Neural progenitor cell (in vitro differentiated cells): ENCODE measurements at regions not wholly inside any gene's neighbourhood (a gene's known extent, or its start where the extent isn't known, plus 50 kb on each side); places are given as distances from the start of the nearest gene placed in this dataset.

Experiments used
- DNase-seq: peaks from one replicate; pipeline ENCODE4 v3.0.0-alpha.2; 2016; ENCODE audit warnings: low spot score
- H2AFZ ChIP-seq: fragments of 200-600 bp; sonication (generic); replicated peaks from 2 replicates; pipeline ENCODE4 v1.6.1; 2016; ENCODE audit warnings: antibody characterized with exemption
- H3F3A ChIP-seq: fragments of 200-600 bp; sonication (generic); 2 replicates; pipeline ENCODE4 v1.6.1; 2016; ENCODE audit warnings: antibody characterized with exemption, low read depth
- H3K27ac ChIP-seq: fragments of 200-600 bp; sonication (generic); 2 replicates; pipeline ENCODE4 v1.5.1; 2016; ENCODE audit warnings: mild to moderate bottlenecking
- H3K27me3 ChIP-seq: fragments of 200-600 bp; sonication (generic); 2 replicates; pipeline ENCODE4 v1.6.1; 2016; ENCODE audit warnings: mild to moderate bottlenecking, moderate library complexity
- H3K36me3 ChIP-seq: fragments of 200-600 bp; sonication (generic); 2 replicates; pipeline ENCODE4 v1.5.1; 2016
- H3K4me1 ChIP-seq: fragments of 200-600 bp; sonication (generic); 2 replicates; pipeline ENCODE4 v1.6.1; 2016; ENCODE audit warnings: mixed run types
- H3K4me2 ChIP-seq: fragments of 200-600 bp; sonication (generic); 2 replicates; pipeline ENCODE4 v1.6.1; 2016
- H3K4me3 ChIP-seq: fragments of 200-600 bp; sonication (generic); 2 replicates; pipeline ENCODE4 v1.5.1; 2016
- H3K79me2 ChIP-seq: fragments of 200-600 bp; sonication (generic); 2 replicates; pipeline ENCODE4 v1.6.1; 2016; ENCODE audit warnings: low read depth
- H3K9ac ChIP-seq: fragments of 200-600 bp; sonication (generic); 2 replicates; pipeline ENCODE4 v1.6.1; 2016
- H3K9me3 ChIP-seq: fragments of 200-600 bp; sonication (generic); 2 replicates; pipeline ENCODE4 v1.5.1; 2016; ENCODE audit warnings: low read depth
- H4K20me1 ChIP-seq: fragments of 200-600 bp; sonication (generic); 2 replicates; pipeline ENCODE4 v1.6.1; 2016; ENCODE audit warnings: low read depth
- H3K27ac Mint-ChIP-seq: 3 replicates; pipeline ENCODE4 v1.8.0; 2021; ENCODE audit warnings: mixed read lengths
- H3K27me3 Mint-ChIP-seq: 2 replicates; pipeline ENCODE4 v1.8.0; 2022; ENCODE audit warnings: low read depth, mild to moderate bottlenecking, inconsistent platforms, moderate library complexity, mixed read lengths; ENCODE audit not compliant: insufficient read depth
- H3K36me3 Mint-ChIP-seq: 3 replicates; pipeline ENCODE4 v1.8.0; 2021; ENCODE audit warnings: mixed read lengths
- H3K4me1 Mint-ChIP-seq: 3 replicates; pipeline ENCODE4 v1.8.0; 2021; ENCODE audit warnings: mixed read lengths
- H3K4me3 Mint-ChIP-seq: 3 replicates; pipeline ENCODE4 v1.8.0; 2021; ENCODE audit warnings: mild to moderate bottlenecking, moderate library complexity, mixed read lengths
- H3K9me3 Mint-ChIP-seq: 3 replicates; pipeline ENCODE4 v1.8.0; 2020; ENCODE audit warnings: mixed read lengths
- CTCF ChIP-seq: fragments of 200-600 bp; sonication (generic); IDR thresholded peaks from 2 replicates; pipeline ENCODE4 v1.5.1; 2017; ENCODE audit warnings: antibody characterized with exemption, mild to moderate bottlenecking
- EZH2 ChIP-seq: fragments of 200-600 bp; sonication (generic); IDR thresholded peaks from 2 replicates; pipeline ENCODE4 v1.6.1; 2017; ENCODE audit warnings: antibody characterized with exemption, mild to moderate bottlenecking, moderate library complexity
- EZH2phosphoT487 ChIP-seq: fragments of 200-600 bp; sonication (generic); IDR thresholded peaks from 2 replicates; pipeline ENCODE4 v1.6.1; 2017; ENCODE audit warnings: antibody characterized with exemption

DNA sequence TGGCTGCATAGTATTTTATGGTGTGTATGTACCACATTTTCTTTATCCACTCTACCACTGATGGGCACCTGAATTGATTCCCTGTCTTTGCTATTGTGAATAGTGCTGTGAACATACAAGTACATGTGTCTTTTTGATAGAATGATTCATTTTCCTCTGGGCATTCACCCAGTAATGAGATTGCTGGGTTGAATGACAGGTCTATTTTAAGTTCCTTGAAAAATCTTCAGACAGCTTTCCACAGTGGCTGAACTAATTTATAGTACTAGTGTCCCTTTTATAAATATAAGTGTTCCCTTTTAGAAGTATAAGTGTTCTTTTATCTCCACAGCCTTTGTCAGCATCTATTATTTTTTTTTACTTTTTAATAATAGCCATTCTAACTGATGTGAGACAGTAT is 303.9 kb upstream of the EPHA4 start:
- Histone ChIP-seq H2AFZ (no peak overlapping the region), H3F3A (no peaks in the 10 kb centered on the region), H3K4me3 (no peak overlapping the region), H3K79me2 (no peaks in the 10 kb centered on the region), H3K9ac (no peak overlapping the region), H3K4me1 (no peaks in the 10 kb centered on the region), H3K36me3 (no peaks in the 10 kb centered on the region), H3K9me3 (no peaks in the 10 kb centered on the region), H4K20me1 (no peaks in the 10 kb centered on the region), H3K27me3 (no peaks in the 10 kb centered on the region), H3K27ac (no peak overlapping the region), H3K4me2 (no peak overlapping the region)
- no peak overlapping the region for H3K27ac Mint-ChIP-seq
- H3K27me3 Mint-ChIP-seq: no peaks in the 10 kb centered on the region
- no peak for DNase-seq
- H3K36me3 Mint-ChIP-seq: peaks cover 2% of the 10 kb centered on the region
- no peak overlapping the region for H3K4me3 Mint-ChIP-seq
- H3K4me1 Mint-ChIP-seq: no peaks in the 10 kb centered on the region
- peaks cover 9% of the 10 kb centered on the region for H3K9me3 Mint-ChIP-seq
- TF ChIP-seq EZH2phosphoT487 (no peak), EZH2 (no peak)

DNA sequence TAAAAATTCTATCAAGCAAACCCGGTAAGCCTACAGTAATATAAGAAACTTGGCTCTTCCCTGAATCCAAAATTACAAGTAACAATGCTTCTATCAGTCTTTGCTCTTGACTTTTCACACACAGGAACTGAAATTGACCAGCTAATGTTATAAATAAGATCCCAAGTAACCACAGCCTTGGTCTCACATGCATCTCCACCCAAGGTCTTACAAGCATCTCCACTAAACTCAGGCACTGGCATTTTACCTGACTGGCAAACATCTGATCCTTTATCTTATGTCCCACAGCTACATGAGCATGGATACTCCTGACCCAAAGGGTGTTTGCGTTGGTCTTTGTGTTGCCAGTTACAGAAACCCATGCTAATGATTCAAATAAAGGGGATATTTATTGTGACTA is 302.3 kb upstream of the EPHA4 start:
- Histone ChIP-seq H3K4me3 (no peak overlapping the region), H2AFZ (no peak overlapping the region), H3F3A (no peaks in the 10 kb centered on the region), H3K4me2 (no peak overlapping the region), H3K9me3 (no peaks in the 10 kb centered on the region), H3K9ac (no peak overlapping the region), H3K27ac (no peak overlapping the region), H4K20me1 (no peaks in the 10 kb centered on the region), H3K36me3 (no peaks in the 10 kb centered on the region), H3K27me3 (no peaks in the 10 kb centered on the region), H3K79me2 (no peaks in the 10 kb centered on the region), H3K4me1 (no peaks in the 10 kb centered on the region)
- no peak for TF ChIP-seq EZH2
- TF ChIP-seq CTCF: no peak
- no peak for TF ChIP-seq EZH2phosphoT487
- Mint-ChIP-seq H3K4me1 (no peaks in the 10 kb centered on the region), H3K27me3 (no peaks in the 10 kb centered on the region), H3K4me3 (no peak overlapping the region), H3K27ac (no peak overlapping the region), H3K36me3 (peaks cover 3% of the 10 kb centered on the region), H3K9me3 (peaks cover 18% of the 10 kb centered on the region)
- no peak for DNase-seq

DNA sequence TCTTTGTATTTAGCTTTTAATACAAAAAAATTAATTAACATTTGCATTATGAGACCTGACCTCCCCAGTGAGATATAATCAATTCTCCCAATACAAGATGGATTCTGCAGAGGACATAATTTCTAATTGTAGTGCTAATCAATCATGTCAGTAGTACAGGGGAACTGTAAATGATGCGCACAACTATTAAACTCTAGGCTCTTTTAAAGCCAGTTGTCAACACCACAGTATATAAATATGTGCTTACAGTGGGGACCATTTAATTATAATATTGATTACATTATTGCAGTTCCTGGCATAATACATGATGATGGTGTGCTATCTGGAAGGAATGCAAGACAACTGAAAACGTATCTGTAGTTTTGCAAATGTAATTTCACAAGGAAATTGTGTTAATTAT is 285.6 kb upstream of the EPHA4 start:
- no peak overlapping the region for H3K27ac Mint-ChIP-seq
- H3K9ac ChIP-seq: no peak overlapping the region
- H3K4me2 ChIP-seq: no peak overlapping the region
- H3K27ac ChIP-seq: no peak overlapping the region
- no peak for DNase-seq
- no peaks in the 10 kb centered on the region for H3F3A ChIP-seq
- TF ChIP-seq CTCF: no peak
- TF ChIP-seq EZH2: no peak
- no peak for TF ChIP-seq EZH2phosphoT487
- H3K36me3 Mint-ChIP-seq: no peaks in the 10 kb centered on the region
- no peaks in the 10 kb centered on the region for H3K79me2 ChIP-seq
- no peak overlapping the region for H3K4me3 ChIP-seq
- H3K27me3 Mint-ChIP-seq: no peaks in the 10 kb centered on the region
- H3K4me1 ChIP-seq: peaks cover 3% of the 10 kb centered on the region
- H3K36me3 ChIP-seq: no peaks in the 10 kb centered on the region
- no peak overlapping the region for H3K4me3 Mint-ChIP-seq
- no peak overlapping the region for H2AFZ ChIP-seq
- no peaks in the 10 kb centered on the region for H3K4me1 Mint-ChIP-seq
- H4K20me1 ChIP-seq: no peaks in the 10 kb centered on the region
- H3K9me3 ChIP-seq: no peaks in the 10 kb centered on the region
- H3K9me3 Mint-ChIP-seq: peaks cover 3% of the 10 kb centered on the region
- no peaks in the 10 kb centered on the region for H3K27me3 ChIP-seq

GRCh38 chr2:221853297-221853696 is 281.2 kb upstream of the EPHA4 start:
- no peak overlapping the region for H3K27ac ChIP-seq

More at GRCh38 chr2:221853297-221853696, 281.2 kb upstream of the EPHA4 start:
- H3K9ac ChIP-seq: no peak overlapping the region
- no peaks in the 10 kb centered on the region for H3K79me2 ChIP-seq
- no peak overlapping the region for H3K4me3 Mint-ChIP-seq
- H3K9me3 ChIP-seq: no peaks in the 10 kb centered on the region
- H3K27ac Mint-ChIP-seq: no peak overlapping the region
- no peaks in the 10 kb centered on the region for H3K27me3 ChIP-seq
- no peaks in the 10 kb centered on the region for H3K36me3 ChIP-seq
- no peak for DNase-seq
- H4K20me1 ChIP-seq: no peaks in the 10 kb centered on the region
- H3K9me3 Mint-ChIP-seq: no peaks in the 10 kb centered on the region
- H3K36me3 Mint-ChIP-seq: no peaks in the 10 kb centered on the region
- no peak overlapping the region for H2AFZ ChIP-seq
- no peak for TF ChIP-seq CTCF
- no peak for TF ChIP-seq EZH2
- TF ChIP-seq EZH2phosphoT487: no peak
- H3K4me1 Mint-ChIP-seq: peaks cover 11% of the 10 kb centered on the region
- peaks cover 7% of the 10 kb centered on the region for H3K4me1 ChIP-seq
- no peaks in the 10 kb centered on the region for H3F3A ChIP-seq
- H3K4me3 ChIP-seq: no peak overlapping the region
- no peak overlapping the region for H3K4me2 ChIP-seq
- H3K27me3 Mint-ChIP-seq: no peaks in the 10 kb centered on the region
